SK-N-SH (cell line): ENCODE measurements at regions not wholly inside any gene's neighbourhood (a gene's known extent, or its start where the extent isn't known, plus 50 kb on each side); places are given as distances from the start of the nearest gene placed in this dataset.

Experiments
- ELF1 ChIP-seq: IDR thresholded peaks from 2 replicates; pipeline ENCODE4 v1.4.0; 2012
- EP300 ChIP-seq, 2 experiments: IDR thresholded peaks; 2 replicates each; pipeline versions ENCODE4 v1.4.0 to v1.6.1; 2012; ENCODE audit warnings: borderline replicate concordance in 1 of 2, low read depth in 1 of 2, low read length in 1 of 2
- EZH2phosphoT487 ChIP-seq: fragments of 200-600 bp; sonication (generic); IDR thresholded peaks from 2 replicates; pipeline ENCODE4 v1.6.1; 2017; ENCODE audit warnings: low read depth, mixed run types, mild to moderate bottlenecking, antibody characterized with exemption, moderate library complexity, borderline replicate concordance
- FOSL2 ChIP-seq: IDR thresholded peaks from 2 replicates; pipeline ENCODE4 v1.4.0; 2012; ENCODE audit warnings: low read depth, mild to moderate bottlenecking, moderate library complexity, borderline replicate concordance
- JUND ChIP-seq: IDR thresholded peaks from 2 replicates; pipeline ENCODE4 v1.4.0; 2012
- NRF1 ChIP-seq: IDR thresholded peaks from 2 replicates; pipeline ENCODE4 v1.6.1; 2012; ENCODE audit warnings: low read depth, mild to moderate bottlenecking, low read length
- POLR2AphosphoS5 ChIP-seq: IDR thresholded peaks from 2 replicates; pipeline ENCODE4 v1.6.1; 2012; ENCODE audit warnings: low read depth, low read length
- RAD21 ChIP-seq: IDR thresholded peaks from 2 replicates; pipeline ENCODE4 v1.6.1; 2012; ENCODE audit warnings: mild to moderate bottlenecking, low read length
- RCOR1 ChIP-seq: fragments of 150-350 bp; IDR thresholded peaks from 2 replicates; pipeline ENCODE4 v1.6.1; 2017; ENCODE audit warnings: antibody characterized with exemption, low read length
- SMC3 ChIP-seq: IDR thresholded peaks from 2 replicates; pipeline ENCODE4 v1.6.1; 2012; ENCODE audit warnings: low read depth, low read length, improper control_type of control experiment
- TF ChIP-seq, protein P1 (sequence below): IDR thresholded peaks from 2 replicates; pipeline ENCODE4 v1.4.0; 2012; ENCODE audit warnings: low read depth, borderline replicate concordance
- TF ChIP-seq, protein P2 (sequence below): fragments of 200-600 bp; sonication (generic); IDR thresholded peaks from 2 replicates; pipeline ENCODE4 v1.6.1; 2017; ENCODE audit warnings: antibody characterized with exemption, mild to moderate bottlenecking, moderate library complexity
- TF ChIP-seq, protein P3 (sequence below): IDR thresholded peaks from 2 replicates; pipeline ENCODE4 v1.6.1; 2012; ENCODE audit warnings: mild to moderate bottlenecking, low read depth, low read length, moderate library complexity
- TF ChIP-seq, protein P4 (sequence below): IDR thresholded peaks from 2 replicates; pipeline ENCODE4 v1.4.0; 2012; ENCODE audit warnings: low read depth

DNA sequence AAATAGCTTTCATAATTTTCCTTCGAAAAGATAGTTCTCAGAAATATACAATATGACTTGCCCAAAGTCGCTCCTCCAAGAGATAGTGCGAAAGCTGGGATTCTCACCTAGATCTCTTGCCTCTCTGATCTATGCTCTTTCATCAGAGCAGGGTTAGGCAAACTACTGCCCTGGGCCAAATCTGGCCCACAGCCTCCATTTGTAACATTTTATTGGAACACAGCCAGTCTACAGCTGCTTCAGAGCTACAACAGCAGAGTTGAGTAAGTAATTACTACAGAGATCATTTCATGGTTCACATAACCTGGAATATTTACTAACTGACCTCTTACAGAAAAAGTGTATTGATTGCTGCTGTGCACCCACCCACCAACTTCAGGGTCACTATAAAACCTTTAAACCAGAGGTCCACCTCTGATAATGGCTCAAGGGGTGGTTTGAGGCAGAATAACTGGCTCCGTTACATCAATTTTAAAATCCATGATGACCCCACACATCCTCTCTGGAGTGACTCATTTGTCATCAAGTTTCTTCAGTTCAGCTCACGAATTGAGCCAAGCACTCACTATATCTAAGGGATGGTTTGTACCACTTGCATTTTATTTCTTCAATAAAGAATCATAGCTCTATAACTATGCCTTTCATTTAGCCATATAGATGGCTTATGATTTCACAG is 1019.0 kb downstream of the XPNPEP1 start:
- TF ChIP-seq, protein P1, sequence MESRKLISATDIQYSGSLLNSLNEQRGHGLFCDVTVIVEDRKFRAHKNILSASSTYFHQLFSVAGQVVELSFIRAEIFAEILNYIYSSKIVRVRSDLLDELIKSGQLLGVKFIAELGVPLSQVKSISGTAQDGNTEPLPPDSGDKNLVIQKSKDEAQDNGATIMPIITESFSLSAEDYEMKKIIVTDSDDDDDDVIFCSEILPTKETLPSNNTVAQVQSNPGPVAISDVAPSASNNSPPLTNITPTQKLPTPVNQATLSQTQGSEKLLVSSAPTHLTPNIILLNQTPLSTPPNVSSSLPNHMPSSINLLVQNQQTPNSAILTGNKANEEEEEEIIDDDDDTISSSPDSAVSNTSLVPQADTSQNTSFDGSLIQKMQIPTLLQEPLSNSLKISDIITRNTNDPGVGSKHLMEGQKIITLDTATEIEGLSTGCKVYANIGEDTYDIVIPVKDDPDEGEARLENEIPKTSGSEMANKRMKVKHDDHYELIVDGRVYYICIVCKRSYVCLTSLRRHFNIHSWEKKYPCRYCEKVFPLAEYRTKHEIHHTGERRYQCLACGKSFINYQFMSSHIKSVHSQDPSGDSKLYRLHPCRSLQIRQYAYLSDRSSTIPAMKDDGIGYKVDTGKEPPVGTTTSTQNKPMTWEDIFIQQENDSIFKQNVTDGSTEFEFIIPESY, result no peak
- TF ChIP-seq RCOR1 (no peak), JUND (peak; percentile 32; the same call in 1 of the 2 replicates), FOSL2 (peak; percentile 39; the same call in 1 of the 2 replicates), POLR2AphosphoS5 (no peak), SMC3 (no peak), EZH2phosphoT487 (no peak), NRF1 (no peak), RAD21 (no peak), ELF1 (no peak), EP300 (IDR thresholded peaks at IDR 0.05; ENCODE audit: borderline replicate concordance in 1 of 2, low read depth in 1 of 2, low read length in 1 of 2) (no peak)
- TF ChIP-seq, protein P2, sequence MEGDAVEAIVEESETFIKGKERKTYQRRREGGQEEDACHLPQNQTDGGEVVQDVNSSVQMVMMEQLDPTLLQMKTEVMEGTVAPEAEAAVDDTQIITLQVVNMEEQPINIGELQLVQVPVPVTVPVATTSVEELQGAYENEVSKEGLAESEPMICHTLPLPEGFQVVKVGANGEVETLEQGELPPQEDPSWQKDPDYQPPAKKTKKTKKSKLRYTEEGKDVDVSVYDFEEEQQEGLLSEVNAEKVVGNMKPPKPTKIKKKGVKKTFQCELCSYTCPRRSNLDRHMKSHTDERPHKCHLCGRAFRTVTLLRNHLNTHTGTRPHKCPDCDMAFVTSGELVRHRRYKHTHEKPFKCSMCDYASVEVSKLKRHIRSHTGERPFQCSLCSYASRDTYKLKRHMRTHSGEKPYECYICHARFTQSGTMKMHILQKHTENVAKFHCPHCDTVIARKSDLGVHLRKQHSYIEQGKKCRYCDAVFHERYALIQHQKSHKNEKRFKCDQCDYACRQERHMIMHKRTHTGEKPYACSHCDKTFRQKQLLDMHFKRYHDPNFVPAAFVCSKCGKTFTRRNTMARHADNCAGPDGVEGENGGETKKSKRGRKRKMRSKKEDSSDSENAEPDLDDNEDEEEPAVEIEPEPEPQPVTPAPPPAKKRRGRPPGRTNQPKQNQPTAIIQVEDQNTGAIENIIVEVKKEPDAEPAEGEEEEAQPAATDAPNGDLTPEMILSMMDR, result no peak
- TF ChIP-seq, protein P3, sequence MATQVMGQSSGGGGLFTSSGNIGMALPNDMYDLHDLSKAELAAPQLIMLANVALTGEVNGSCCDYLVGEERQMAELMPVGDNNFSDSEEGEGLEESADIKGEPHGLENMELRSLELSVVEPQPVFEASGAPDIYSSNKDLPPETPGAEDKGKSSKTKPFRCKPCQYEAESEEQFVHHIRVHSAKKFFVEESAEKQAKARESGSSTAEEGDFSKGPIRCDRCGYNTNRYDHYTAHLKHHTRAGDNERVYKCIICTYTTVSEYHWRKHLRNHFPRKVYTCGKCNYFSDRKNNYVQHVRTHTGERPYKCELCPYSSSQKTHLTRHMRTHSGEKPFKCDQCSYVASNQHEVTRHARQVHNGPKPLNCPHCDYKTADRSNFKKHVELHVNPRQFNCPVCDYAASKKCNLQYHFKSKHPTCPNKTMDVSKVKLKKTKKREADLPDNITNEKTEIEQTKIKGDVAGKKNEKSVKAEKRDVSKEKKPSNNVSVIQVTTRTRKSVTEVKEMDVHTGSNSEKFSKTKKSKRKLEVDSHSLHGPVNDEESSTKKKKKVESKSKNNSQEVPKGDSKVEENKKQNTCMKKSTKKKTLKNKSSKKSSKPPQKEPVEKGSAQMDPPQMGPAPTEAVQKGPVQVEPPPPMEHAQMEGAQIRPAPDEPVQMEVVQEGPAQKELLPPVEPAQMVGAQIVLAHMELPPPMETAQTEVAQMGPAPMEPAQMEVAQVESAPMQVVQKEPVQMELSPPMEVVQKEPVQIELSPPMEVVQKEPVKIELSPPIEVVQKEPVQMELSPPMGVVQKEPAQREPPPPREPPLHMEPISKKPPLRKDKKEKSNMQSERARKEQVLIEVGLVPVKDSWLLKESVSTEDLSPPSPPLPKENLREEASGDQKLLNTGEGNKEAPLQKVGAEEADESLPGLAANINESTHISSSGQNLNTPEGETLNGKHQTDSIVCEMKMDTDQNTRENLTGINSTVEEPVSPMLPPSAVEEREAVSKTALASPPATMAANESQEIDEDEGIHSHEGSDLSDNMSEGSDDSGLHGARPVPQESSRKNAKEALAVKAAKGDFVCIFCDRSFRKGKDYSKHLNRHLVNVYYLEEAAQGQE, result no peak
- TF ChIP-seq, protein P4, sequence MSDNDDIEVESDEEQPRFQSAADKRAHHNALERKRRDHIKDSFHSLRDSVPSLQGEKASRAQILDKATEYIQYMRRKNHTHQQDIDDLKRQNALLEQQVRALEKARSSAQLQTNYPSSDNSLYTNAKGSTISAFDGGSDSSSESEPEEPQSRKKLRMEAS, result no peak
